CD4-positive, alpha-beta T cell treated with Interleukin-4 for 1 hour (primary cell): ENCODE measurements at regions not wholly inside any gene's neighbourhood (a gene's known extent, or its start where the extent isn't known, plus 50 kb on each side); places are given as distances from the start of the nearest gene placed in this dataset.
"Not testable (repeated sequence)": the region's sequence is repeated elsewhere in the genome, so short reads cannot be mapped to it uniquely, and the experiment has no call there.

Experiments used
- DNase-seq, 2 donors: peaks; one replicate each; pipeline ENCODE4 v3.0.0-alpha.2; 2020 to 2022

- DNase-seq, result no peak
These were observed 273.4 kb upstream of the TMEFF2 start for GRCh38 chr2:192467953-192468660.

GRCh38 chr2:192465141-192465540 is 270.4 kb upstream of the TMEFF2 start:
- DNase-seq, result no peak

DNA sequence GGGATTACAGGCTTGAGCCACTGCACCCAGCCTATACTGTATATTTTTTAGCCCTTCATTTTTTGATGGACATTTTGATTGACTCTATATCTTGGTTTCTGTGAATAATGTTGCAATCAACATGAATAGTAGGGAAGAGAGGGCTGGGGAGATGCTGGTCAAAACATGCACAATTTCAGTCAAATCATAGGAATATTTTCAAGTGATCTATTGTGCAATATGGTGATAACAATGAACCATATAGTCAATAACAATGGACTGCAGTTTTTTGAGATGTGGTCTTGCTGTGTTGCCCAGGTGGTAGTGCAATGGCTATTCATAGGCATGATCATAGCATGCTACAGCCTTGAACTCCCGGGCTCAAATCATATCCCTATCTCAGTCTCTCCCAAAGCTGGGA is 264.7 kb upstream of the TMEFF2 start:
- no peak for DNase-seq

GRCh38 chr2:192448881-192449280 is 254.1 kb upstream of the TMEFF2 start:
- DNase-seq, result no peak

DNA sequence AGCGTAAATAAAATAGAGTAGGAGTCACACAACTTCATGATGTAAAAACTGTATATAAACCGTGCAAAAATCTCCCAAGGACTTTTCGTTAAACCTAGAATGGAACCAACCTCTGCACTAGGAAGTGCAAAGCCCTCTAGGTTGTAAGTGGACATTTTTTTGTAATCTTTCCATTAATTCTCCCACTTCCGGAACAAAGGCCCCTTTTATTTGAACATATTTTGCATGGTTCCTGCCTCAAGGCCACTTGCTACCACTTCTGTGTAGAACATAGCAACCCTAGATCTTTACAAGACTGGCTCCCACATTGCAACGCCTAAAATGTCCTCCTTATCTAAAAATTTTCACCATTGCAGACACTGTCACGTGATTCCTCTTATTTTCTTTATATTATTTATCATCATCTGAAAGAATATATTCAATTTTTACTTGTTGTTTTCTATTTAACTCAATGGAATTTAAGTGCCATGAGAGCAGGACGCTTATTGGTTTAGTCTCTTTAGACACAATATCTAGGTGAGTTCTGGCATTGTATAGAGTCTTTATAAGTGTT is 249.6 kb upstream of the TMEFF2 start:
- no peak for DNase-seq

GRCh38 chr2:192443831-192444230 is 249.1 kb upstream of the TMEFF2 start:
- DNase-seq, result no peak

DNA sequence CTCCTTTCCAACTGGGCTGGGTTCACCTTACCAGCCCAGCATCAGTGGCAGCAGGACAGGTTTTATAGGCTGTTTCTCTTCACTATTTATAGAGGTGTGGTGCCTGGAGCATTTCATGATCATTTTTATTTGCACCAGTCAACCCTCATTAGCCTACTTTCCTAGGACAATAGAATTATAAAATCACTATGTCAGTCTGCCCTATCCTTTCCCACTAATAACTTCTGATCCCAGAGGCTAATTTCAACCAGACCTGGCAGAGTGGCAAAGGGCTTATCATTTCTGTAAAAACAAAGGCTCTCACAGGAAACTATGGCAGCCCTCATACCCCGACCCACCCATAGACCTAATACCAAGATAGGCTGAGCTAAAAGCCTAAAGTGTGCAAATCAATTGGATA is 243.5 kb upstream of the TMEFF2 start:
- DNase-seq, result no peak

DNA sequence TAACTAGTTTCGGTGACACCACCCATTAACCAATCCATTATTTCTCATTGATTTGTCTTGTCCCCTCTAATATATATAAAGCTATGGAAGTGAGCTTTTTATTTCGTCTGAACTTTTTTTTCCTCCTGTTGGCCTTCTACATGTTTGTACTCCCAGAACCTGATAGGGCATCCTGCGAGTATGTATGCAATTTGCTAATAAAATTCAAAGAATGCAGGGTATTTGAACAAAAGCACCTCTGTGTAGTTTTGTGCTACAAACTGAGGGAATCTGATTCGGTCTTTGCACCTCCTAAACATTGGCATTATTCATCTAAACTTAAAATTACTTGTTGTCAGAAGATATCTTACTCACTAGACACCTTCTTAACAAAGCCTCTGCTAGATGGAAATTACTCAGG is 242.9 kb upstream of the TMEFF2 start:
- DNase-seq, result no peak

DNA sequence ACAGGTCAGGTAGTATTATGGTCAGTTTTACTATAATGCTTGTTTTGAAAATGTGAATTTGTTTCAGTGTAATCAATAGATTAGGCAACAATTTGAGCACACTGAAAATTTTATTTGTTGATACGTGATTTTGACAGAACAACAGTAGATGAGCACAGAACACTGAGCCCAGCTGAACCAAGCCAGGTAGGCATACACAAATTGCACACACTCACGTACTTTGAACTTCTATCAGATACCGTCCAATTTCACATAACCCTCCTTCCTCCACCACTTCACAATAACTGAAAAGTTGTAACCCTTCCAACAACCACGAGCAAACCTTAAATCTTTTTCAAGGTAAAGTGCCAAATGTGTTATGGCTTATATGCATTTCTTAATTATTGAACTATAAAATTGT is 229.5 kb upstream of the TMEFF2 start:
- DNase-seq, result no peak

DNA sequence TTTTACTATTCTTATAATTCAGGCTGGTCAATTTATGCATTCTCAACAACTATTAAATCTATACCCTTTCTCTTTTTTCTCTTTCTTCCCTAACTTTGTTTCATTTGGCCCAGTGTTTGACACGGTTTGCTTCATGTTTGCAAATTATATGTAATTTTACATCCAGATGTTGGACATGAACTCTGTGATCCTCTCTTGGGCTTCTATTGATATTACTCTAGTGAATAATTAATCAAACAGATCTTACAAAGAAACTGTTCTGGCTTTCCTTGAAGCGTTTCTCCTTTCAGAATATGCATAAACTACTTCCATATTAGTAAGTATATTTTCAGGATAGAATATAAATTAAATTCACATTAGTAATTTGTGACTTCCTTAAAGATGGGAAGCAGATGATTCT is 225.1 kb upstream of the TMEFF2 start:
- DNase-seq, result no peak

- DNase-seq, result no peak
These were observed 221.3 kb upstream of the TMEFF2 start for GRCh38 chr2:192416060-192416459.

DNA sequence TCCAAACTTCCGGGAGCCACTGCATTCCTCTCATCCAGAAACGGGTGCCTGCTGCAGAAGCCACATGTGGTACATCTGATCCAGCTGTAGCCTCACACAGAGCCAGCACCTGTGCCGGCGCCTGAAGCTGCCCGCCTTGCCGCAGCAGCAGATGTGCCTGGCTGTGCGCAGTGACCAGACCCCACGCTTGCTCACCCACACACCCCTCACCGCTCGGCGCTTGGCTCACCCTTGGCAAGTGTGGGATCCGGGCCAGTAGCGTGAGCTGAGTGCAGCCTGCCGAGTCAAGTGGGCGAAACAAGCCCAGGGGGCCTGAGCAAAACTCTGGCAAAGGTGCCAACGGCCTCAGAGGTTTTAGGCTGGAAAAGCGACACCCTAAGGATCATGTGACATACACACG is 220.1 kb upstream of the TMEFF2 start:
- no peak for DNase-seq

GRCh38 chr2:192413812-192414681 is 219.3 kb upstream of the TMEFF2 start:
- no peak for DNase-seq

DNA sequence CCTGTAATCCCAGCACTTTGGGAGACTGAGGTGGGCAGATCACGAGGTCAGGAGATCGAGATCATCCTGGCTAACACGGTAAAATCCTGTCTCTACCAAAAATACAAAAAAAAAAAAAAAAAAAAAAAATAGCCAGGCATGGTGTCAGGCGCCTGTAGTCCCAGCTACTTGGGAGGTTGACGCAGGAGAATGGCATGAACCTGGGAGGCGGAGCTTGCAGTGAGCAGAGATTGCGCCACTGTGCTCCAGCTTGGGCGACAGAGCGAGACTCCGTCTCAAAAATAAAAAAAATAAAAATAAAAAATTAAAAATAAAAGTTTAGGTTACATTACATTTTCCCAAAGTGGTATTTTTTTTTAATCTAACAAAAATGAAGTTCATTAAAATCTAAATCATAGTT is 218.1 kb upstream of the TMEFF2 start:
- DNase-seq, result not testable (repeated sequence)

DNA sequence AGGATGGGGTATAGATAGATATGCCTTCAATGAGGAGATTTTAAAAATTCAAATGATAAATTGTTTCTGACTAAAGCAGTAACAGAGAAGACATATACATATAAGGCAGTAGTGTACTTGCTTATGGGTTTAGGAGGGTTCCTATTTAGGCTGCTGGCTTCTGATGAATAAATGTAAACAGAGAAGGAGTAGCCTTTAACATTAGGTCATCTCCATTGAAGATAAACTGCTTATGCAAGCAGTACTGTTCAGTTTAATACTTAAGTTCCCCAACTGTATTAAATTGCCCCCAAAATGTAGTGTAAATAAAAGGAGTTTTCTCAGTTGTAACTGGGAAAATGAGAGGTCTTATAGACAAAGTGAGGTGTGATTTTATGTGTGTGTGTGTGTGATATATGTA is 217.7 kb upstream of the TMEFF2 start:
- no peak for DNase-seq

DNA sequence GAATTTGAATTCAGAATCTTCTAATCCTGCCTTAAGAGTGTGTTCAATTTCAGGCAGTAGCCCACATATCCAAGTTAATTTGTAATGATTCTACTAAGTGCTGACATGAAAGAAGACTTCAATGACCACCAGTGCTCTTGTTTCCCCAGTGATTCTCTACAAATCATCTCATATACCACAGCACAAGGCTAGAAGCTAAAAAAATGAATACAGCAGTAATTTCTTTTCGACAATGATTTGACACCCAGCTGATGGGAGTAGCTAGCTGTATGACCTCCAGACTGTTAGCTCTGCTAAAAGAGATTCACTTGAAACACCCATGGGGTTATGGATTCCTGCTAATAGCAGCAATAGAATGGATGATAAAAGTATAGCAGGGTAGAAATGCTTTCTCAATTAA is 217.0 kb upstream of the TMEFF2 start:
- no peak for DNase-seq

DNA sequence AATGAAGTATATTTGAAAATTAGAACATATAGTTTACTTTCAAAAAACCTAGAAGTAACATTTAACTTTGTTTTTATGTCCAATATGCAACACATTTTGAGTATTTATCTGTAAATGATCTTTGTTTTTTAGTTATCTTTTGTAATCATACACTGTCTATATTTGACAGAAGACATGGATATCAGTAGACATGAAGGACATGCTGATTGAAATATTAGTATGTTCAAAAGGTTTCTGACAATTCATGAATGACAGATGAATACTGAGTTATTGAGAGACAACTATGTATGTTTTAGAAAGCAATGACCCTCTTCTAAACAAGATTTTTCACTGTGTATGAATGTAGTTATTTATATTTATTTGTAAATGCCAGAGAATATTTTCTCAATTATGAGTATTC is 215.6 kb upstream of the TMEFF2 start:
- no peak for DNase-seq

DNA sequence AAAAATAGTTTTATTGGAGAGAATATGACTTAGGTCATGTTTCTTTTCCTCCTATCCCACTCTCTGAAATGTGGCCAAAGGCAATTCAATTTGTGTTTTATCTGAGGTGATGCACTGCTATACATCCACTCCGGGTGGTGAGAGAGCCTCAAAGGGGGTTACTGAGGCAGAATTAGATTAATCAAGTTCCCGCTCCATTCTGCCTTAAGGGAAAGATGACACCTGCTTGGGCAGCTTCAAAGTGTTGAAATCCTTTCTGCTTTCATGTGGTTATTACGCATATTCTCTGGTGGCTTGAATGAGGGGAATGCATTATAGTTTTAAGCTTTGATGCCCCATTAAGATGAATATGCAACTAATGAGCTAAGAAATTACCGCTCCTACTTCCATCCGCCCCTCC is 213.0 kb upstream of the TMEFF2 start:
- DNase-seq, result no peak

- no peak for DNase-seq
These were observed 203.5 kb upstream of the TMEFF2 start for GRCh38 chr2:192398236-192398635.

DNA sequence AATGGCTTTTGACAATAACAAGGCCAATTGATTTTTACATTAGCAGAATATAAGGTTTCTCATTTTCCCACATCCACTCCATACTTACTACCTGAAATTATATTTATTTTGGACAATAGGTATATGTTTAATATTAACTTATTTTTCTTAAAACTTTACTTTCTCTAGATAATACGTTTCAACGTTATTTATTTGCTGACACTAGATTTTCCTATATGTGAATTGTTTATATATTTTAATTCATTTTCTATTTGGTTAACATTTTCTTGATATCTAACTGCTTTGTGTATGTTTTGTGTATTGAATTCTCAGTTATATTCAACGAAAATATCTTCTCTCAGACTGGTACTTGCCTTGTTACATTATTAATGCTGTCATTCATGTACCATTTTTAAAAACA is 199.9 kb upstream of the TMEFF2 start:
- DNase-seq, result no peak

- no peak for DNase-seq
These were observed 196.3 kb upstream of the TMEFF2 start for GRCh38 chr2:192391041-192391440.

DNA sequence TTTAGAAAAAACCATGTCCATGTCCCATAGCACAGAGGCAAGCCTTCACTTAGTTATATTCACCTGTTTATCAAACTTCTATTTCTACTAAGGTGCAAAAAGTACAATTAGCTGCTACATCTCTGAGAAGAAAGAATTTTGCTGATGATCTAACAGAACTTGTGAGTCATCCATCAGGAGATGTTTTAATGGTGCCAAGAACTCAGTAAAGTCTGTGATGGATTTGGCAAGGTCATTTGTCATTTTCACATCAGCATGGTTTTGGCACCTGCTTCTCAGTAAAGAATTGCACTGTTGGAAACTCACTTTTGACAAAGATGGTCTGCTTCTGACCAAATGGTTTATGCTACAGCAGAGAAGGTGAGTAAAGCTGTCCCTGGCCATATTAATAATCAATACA is 195.7 kb upstream of the TMEFF2 start:
- DNase-seq, result no peak

- not testable (repeated sequence) for DNase-seq
These were observed 189.5 kb upstream of the TMEFF2 start for GRCh38 chr2:192384191-192384590.

DNA sequence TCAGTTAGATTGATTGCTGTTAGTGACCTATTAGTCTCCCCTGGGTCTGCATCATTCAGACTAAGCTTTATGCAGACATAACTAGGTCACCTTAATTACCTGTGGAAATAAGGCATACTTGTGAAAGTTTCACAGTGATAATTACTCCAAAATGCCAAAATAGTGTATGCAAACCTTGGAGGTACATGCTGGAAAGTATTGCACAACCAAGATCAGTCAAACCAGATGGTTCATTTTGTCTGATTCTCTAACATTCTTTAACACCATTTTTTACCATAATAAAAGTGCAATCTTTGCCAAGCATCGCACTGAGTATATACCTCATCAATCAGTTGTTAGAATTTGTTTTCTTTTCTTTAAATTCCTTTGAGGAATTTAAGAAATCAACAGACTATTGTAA is 186.3 kb upstream of the TMEFF2 start:
- no peak for DNase-seq
